ENCODE measurements at regions not wholly inside any gene's neighbourhood (a gene's known extent, or its start where the extent isn't known, plus 50 kb on each side); places are given as distances from the start of the nearest gene placed in this dataset.

GRCh38 chr1:104466068-104466467, 716.4 kb downstream of the AMY1C start:
- Histone ChIP-seq H3K79me2 (ENCODE audit: low read length) (no peaks in the 10 kb centered on the region), H3K27ac (ENCODE audit: low read length) (peak overlapping the region; percentile 98), H3K27me3 (ENCODE audit: low read depth, low read length) (no peaks in the 10 kb centered on the region), H3K9me3 (ENCODE audit: insufficient read depth, low read length) (no peaks in the 10 kb centered on the region; the same call in 1 of the 2 replicates), H3K9ac (ENCODE audit: low read length) (peak overlapping the region; percentile 75; the same call in 1 of the 2 replicates), H4K20me1 (ENCODE audit: insufficient read depth, low read length) (no peaks in the 10 kb centered on the region), H3K36me3 (replicated peaks; ENCODE audit: low read depth, low read length) (peaks cover 42% of the 10 kb centered on the region), H3K4me1 (ENCODE audit: low read length) (peaks cover 48% of the 10 kb centered on the region), H3K4me2 (ENCODE audit: low read length) (peak overlapping the region; percentile 73; the same call in 1 of the 2 replicates), H3K4me3 (ENCODE audit: low read length) (peak overlapping the region; percentile 67; the same call in 1 of the 2 replicates), H2AFZ (ENCODE audit: low read depth, low read length) (no peak overlapping the region)
- TF ChIP-seq EZH2phosphoT487 (IDR thresholded peaks at IDR 0.05; ENCODE audit: low read depth) (no peak), CTCF (IDR thresholded peaks at IDR 0.05; ENCODE audit: low read depth, low read length) (no peak)

- Histone ChIP-seq H4K20me1 (ENCODE audit: insufficient read depth, low read length) (no peaks in the 10 kb centered on the region), H3K36me3 (replicated peaks; ENCODE audit: low read depth, low read length) (peaks cover 49% of the 10 kb centered on the region), H3K27me3 (ENCODE audit: low read depth, low read length) (no peaks in the 10 kb centered on the region), H3K4me3 (ENCODE audit: low read length) (peak overlapping the region; percentile 67), H3K9ac (ENCODE audit: low read length) (peak overlapping the region; percentile 75), H3K9me3 (ENCODE audit: insufficient read depth, low read length) (no peaks in the 10 kb centered on the region; the same call in 1 of the 2 replicates), H3K4me2 (ENCODE audit: low read length) (peak overlapping the region; percentile 73), H3K4me1 (ENCODE audit: low read length) (peaks cover 48% of the 10 kb centered on the region), H3K27ac (ENCODE audit: low read length) (peak overlapping the region; percentile 98), H3K79me2 (ENCODE audit: low read length) (no peaks in the 10 kb centered on the region), H2AFZ (ENCODE audit: low read depth, low read length) (no peak overlapping the region; the same call in 1 of the 2 replicates)
- TF ChIP-seq CTCF (IDR thresholded peaks at IDR 0.05; ENCODE audit: low read depth, low read length): no peak
Measured at GRCh38 chr1:104467590-104467989, 717.9 kb downstream of the AMY1C start.

- H3K9me3 ChIP-seq (ENCODE audit: insufficient read depth, low read length): no peaks in the 10 kb centered on the region; the same call in 1 of the 2 replicates
- peak overlapping the region; percentile 98 for H3K27ac ChIP-seq (ENCODE audit: low read length)
- peak overlapping the region; percentile 72 for H3K9ac ChIP-seq (ENCODE audit: low read length)
- no peak for TF ChIP-seq CTCF (IDR thresholded peaks at IDR 0.05; ENCODE audit: low read depth, low read length)
- no peak for TF ChIP-seq EZH2phosphoT487 (IDR thresholded peaks at IDR 0.05; ENCODE audit: low read depth)
- H3K4me1 ChIP-seq (ENCODE audit: low read length): peaks cover 48% of the 10 kb centered on the region
- peaks cover 53% of the 10 kb centered on the region for H3K36me3 ChIP-seq (replicated peaks; ENCODE audit: low read depth, low read length)
- no peak overlapping the region for H2AFZ ChIP-seq (ENCODE audit: low read depth, low read length)
- H4K20me1 ChIP-seq (ENCODE audit: insufficient read depth, low read length): no peaks in the 10 kb centered on the region
- H3K4me3 ChIP-seq (ENCODE audit: low read length): peak overlapping the region; percentile 67
- peak overlapping the region; percentile 73 for H3K4me2 ChIP-seq (ENCODE audit: low read length)
- no peaks in the 10 kb centered on the region for H3K27me3 ChIP-seq (ENCODE audit: low read depth, low read length)
- no peaks in the 10 kb centered on the region for H3K79me2 ChIP-seq (ENCODE audit: low read length)
Measured at GRCh38 chr1:104468282-104468681, 718.6 kb downstream of the AMY1C start.

GRCh38 chr1:104476126-104476525, 726.4 kb downstream of the AMY1C start:
- Histone ChIP-seq H3K36me3 (replicated peaks; ENCODE audit: low read depth, low read length) (peaks cover 23% of the 10 kb centered on the region), H3K9me3 (ENCODE audit: insufficient read depth, low read length) (no peaks in the 10 kb centered on the region), H3K4me1 (ENCODE audit: low read length) (no peaks in the 10 kb centered on the region), H3K27me3 (ENCODE audit: low read depth, low read length) (no peaks in the 10 kb centered on the region), H3K79me2 (ENCODE audit: low read length) (no peaks in the 10 kb centered on the region), H4K20me1 (ENCODE audit: insufficient read depth, low read length) (no peaks in the 10 kb centered on the region), H3K27ac (ENCODE audit: low read length) (no peak overlapping the region), H3K4me3 (ENCODE audit: low read length) (no peak overlapping the region), H3K9ac (ENCODE audit: low read length) (no peak overlapping the region), H2AFZ (ENCODE audit: low read depth, low read length) (no peak overlapping the region), H3K4me2 (ENCODE audit: low read length) (no peak overlapping the region)
- TF ChIP-seq EZH2phosphoT487 (IDR thresholded peaks at IDR 0.05; ENCODE audit: low read depth): no peak
- no peak for TF ChIP-seq CTCF (IDR thresholded peaks at IDR 0.05; ENCODE audit: low read depth, low read length)

All from OCI-LY3 (cell line).